H1 (cell line): ENCODE measurements at regions not wholly inside any gene's neighbourhood (a gene's known extent, or its start where the extent isn't known, plus 50 kb on each side); places are given as distances from the start of the nearest gene placed in this dataset.

Source experiments
- CEBPB ChIP-seq: IDR thresholded peaks from 2 replicates; pipeline ENCODE4 v1.6.1; 2012; ENCODE audit warnings: low read depth, low read length
- CTCF ChIP-seq, 3 experiments: IDR thresholded peaks; 1 replicate in 2 of 3; 2 replicates in 1 of 3; pipeline versions ENCODE4 v1.5.1 to v1.6.1; 2011; ENCODE audit warnings: low read length in 3 of 3, mild to moderate bottlenecking in 3 of 3, inconsistent platforms in 2 of 3, low read depth in 1 of 3, moderate library complexity in 1 of 3; ENCODE audit not compliant: insufficient read depth in 1 of 3; ENCODE audit errors: control extremely low read depth in 1 of 3
- EGR1 ChIP-seq: IDR thresholded peaks from 2 replicates; pipeline ENCODE4 v1.6.1; 2011; ENCODE audit warnings: low read depth, low read length, borderline replicate concordance
- EP300 ChIP-seq, 2 experiments: IDR thresholded peaks; 1 replicate in 1 of 2; 2 replicates in 1 of 2; pipeline ENCODE4 v1.6.1; 2011 to 2012; ENCODE audit warnings: low read depth in 2 of 2, low read length in 2 of 2, mild to moderate bottlenecking in 2 of 2, borderline replicate concordance in 1 of 2, inconsistent platforms in 1 of 2, moderate library complexity in 1 of 2
- EZH2 ChIP-seq: fragments of 200-600 bp; sonication (generic); IDR thresholded peaks from 2 replicates; pipeline ENCODE4 v1.7.1; 2012; ENCODE audit warnings: low read depth, mild to moderate bottlenecking, moderate library complexity, low read length, inconsistent platforms; ENCODE audit not compliant: severe bottlenecking
- MAX ChIP-seq: IDR thresholded peaks from 2 replicates; pipeline ENCODE4 v1.6.1; 2012; ENCODE audit warnings: inconsistent platforms
- POLR2A ChIP-seq, 2 experiments: IDR thresholded peaks; 1 replicate in 1 of 2; 2 replicates in 1 of 2; pipeline ENCODE4 v1.6.1; 2011; ENCODE audit warnings: low read depth in 2 of 2, low read length in 2 of 2, mild to moderate bottlenecking in 2 of 2; ENCODE audit errors: control extremely low read depth in 1 of 2
- POLR2AphosphoS5 ChIP-seq: IDR thresholded peaks from 2 replicates; pipeline ENCODE4 v1.6.1; 2011; ENCODE audit warnings: low read depth, low read length
- RNF2 ChIP-seq: fragments of 200-900, 300-1000 bp; sonication (generic); IDR thresholded peaks from 2 replicates; pipeline ENCODE4 v1.7.1; 2016; ENCODE audit warnings: borderline replicate concordance, low read depth, mild to moderate bottlenecking, antibody characterized with exemption, low read length; ENCODE audit not compliant: poor library complexity, severe bottlenecking; ENCODE audit errors: missing control alignments
- SIN3A ChIP-seq, 2 experiments: IDR thresholded peaks in 1 of 2; conservative IDR thresholded peaks in 1 of 2; 2 replicates each; pipeline ENCODE4 v1.6.1; 2011 to 2012; ENCODE audit warnings: low read length in 2 of 2, improper control_type of control experiment in 1 of 2, low read depth in 1 of 2, mild to moderate bottlenecking in 1 of 2
- SRF ChIP-seq: IDR thresholded peaks from 2 replicates; pipeline ENCODE4 v1.6.1; 2011; ENCODE audit warnings: mild to moderate bottlenecking, low read depth, low read length, moderate library complexity
- SUZ12 ChIP-seq: fragments of 200-600 bp; sonication (generic); IDR thresholded peaks from 2 replicates; pipeline ENCODE4 v1.6.1; 2012; ENCODE audit warnings: mild to moderate bottlenecking, inconsistent platforms, low read length, moderate library complexity, mixed read lengths
- USF2 ChIP-seq: IDR thresholded peaks from 2 replicates; pipeline ENCODE4 v1.6.1; 2011; ENCODE audit warnings: low read length, improper control_type of control experiment

- TF ChIP-seq CTCF (IDR thresholded peaks at IDR 0.05; ENCODE audit: control extremely low read depth in 1 of 3, insufficient read depth in 1 of 3, low read depth in 1 of 3, low read length in 3 of 3) (no peak), EZH2 (no peak), EP300 (IDR thresholded peaks at IDR 0.05; ENCODE audit: borderline replicate concordance in 1 of 2, low read depth in 2 of 2, low read length in 2 of 2) (no peak), POLR2A (IDR thresholded peaks at IDR 0.05; ENCODE audit: control extremely low read depth in 1 of 2, low read depth in 2 of 2, low read length in 2 of 2) (no peak), RNF2 (no peak), USF2 (no peak), POLR2AphosphoS5 (no peak), CEBPB (no peak), EGR1 (no peak), SIN3A (conservative IDR thresholded peaks at IDR 0.05 in 1 of 2, IDR thresholded peaks at IDR 0.05 in 1 of 2; ENCODE audit: low read depth in 1 of 2, low read length in 2 of 2) (no peak), SUZ12 (no peak), MAX (no peak), SRF (no peak)
Measured at GRCh38 chr6:166087852-166088251, 79.8 kb downstream of the TBXT start.
